Prostate gland (tissue), 2 donors: ENCODE measurements at regions not wholly inside any gene's neighbourhood (a gene's known extent, or its start where the extent isn't known, plus 50 kb on each side); places are given as distances from the start of the nearest gene placed in this dataset.

Experiments
- DNase-seq: peaks from one replicate; pipeline ENCODE4 v3.0.0-alpha.2; 2019; ENCODE audit warnings: low spot score
- H3K27ac ChIP-seq, 2 donors: fragments of 200-600 bp; sonication (generic); 2 replicates each; pipeline ENCODE4 v1.5.1; 2017 to 2019
- H3K27me3 ChIP-seq: fragments of 200-600 bp; sonication (generic); replicated peaks from 2 replicates; pipeline ENCODE4 v1.5.1; 2019; ENCODE audit not compliant: insufficient read depth
- H3K36me3 ChIP-seq, 2 donors: fragments of 200-600 bp; sonication (generic); 1 replicate in 1 of 2; 2 replicates in 1 of 2; pipeline versions ENCODE4 v1.5.1 to v1.8.1; 2017 to 2019
- H3K4me1 ChIP-seq: fragments of 200-600 bp; sonication (generic); replicated peaks from 2 replicates; pipeline ENCODE4 v1.5.1; 2019
- H3K4me3 ChIP-seq, 2 donors: fragments of 200-600 bp; sonication (generic); 2 replicates each; pipeline ENCODE4 v1.5.1; 2017 to 2019
- H3K9me3 ChIP-seq: fragments of 200-600 bp; sonication (generic); 2 replicates; pipeline ENCODE4 v1.5.1; 2017
- CTCF ChIP-seq, 4 experiments: fragments of 200-600 bp in 2 of 4; fragments of 450-650 bp in 2 of 4; sonication (generic) in 2 of 4; IDR thresholded peaks; 1 replicate in 3 of 4; 2 replicates in 1 of 4; pipeline ENCODE4 v1.5.1; 2016 to 2019; ENCODE audit warnings: antibody characterized with exemption in 4 of 4, mild to moderate bottlenecking in 2 of 4, moderate library complexity in 2 of 4
- POLR2A ChIP-seq: fragments of 450-650 bp; IDR thresholded peaks from one replicate; pipeline ENCODE4 v1.6.1; 2016; ENCODE audit warnings: antibody characterized with exemption, mild to moderate bottlenecking
- POLR2AphosphoS5 ChIP-seq: sonication (generic); formaldehyde crosslinking; IDR thresholded peaks from one replicate; pipeline ENCODE4 v1.6.1; 2017; ENCODE audit warnings: antibody characterized with exemption
- WGBS: methylation state at CpG from one replicate; pipeline ENCODE4 v1.1.5; 2018; 5-methylcytosine and 5-hydroxymethylcytosine counted together
- intact Hi-C: fragments of 100-400 bp; cut with DNase I; formaldehyde crosslinking; loops from one replicate; pipeline ENCODE4 v1.14.2; 2022

- 46% methylated on average over 2 of the region's 2 CpGs for WGBS
- no peak overlapping the region for H3K4me3 ChIP-seq
- H3K9me3 ChIP-seq, result no peaks in the 10 kb centered on the region
- intact Hi-C loops, result loop anchor here (10.0 kb wide), 1 partner anchor 155 kb away; no protein-coding TSS in a partner anchor
- H3K27me3 ChIP-seq, result no peaks in the 10 kb centered on the region
- peaks cover 16% of the 10 kb centered on the region for H3K4me1 ChIP-seq
- no peak for TF ChIP-seq POLR2AphosphoS5
- TF ChIP-seq POLR2A, result no peak
- TF ChIP-seq CTCF (IDR thresholded peaks at IDR 0.05), result no peak
- H3K36me3 ChIP-seq, result no peaks in the 10 kb centered on the region
- no peak for DNase-seq
- peak overlapping the region; percentile 71 to 84 for H3K27ac ChIP-seq
Measured at GRCh38 chr3:177599326-177599725, 402.0 kb upstream of the TBL1XR1 start.

GRCh38 chr3:177599837-177600236 lies 402.6 kb upstream of the TBL1XR1 start:
- Histone ChIP-seq H3K9me3 (no peaks in the 10 kb centered on the region), H3K27ac (no peak overlapping the region), H3K36me3 (no peaks in the 10 kb centered on the region), H3K4me3 (no peak overlapping the region), H3K27me3 (no peaks in the 10 kb centered on the region), H3K4me1 (peaks cover 16% of the 10 kb centered on the region)
- DNase-seq, result no peak
- intact Hi-C loops, result loop anchor here (10.0 kb wide), 1 partner anchor 155 kb away; no protein-coding TSS in a partner anchor
- 78% methylated on average over 4 of the region's 4 CpGs for WGBS
- no peak for TF ChIP-seq POLR2A
- no peak for TF ChIP-seq POLR2AphosphoS5
- no peak for TF ChIP-seq CTCF (IDR thresholded peaks at IDR 0.05)

DNA sequence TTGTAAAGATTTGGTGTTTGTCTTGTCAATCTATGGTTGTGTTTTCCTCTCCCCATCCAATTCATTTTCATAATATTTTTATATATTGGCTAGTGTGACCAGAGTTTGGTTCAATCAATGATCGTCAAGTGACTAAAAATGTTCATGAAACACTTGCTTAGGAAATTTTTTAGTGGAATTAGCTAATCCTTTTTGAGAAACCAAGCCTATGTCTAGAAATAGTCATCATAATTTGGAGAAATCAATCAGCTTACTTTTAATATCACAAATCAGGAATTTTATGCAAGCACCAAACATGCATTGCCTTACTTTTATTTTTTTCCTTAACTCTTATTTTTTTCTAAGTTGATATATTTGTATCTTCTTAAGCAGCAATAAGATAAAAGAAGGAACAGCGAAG lies 403.1 kb upstream of the TBL1XR1 start:
- intact Hi-C loops, result no loop called here
- H3K36me3 ChIP-seq, result no peaks in the 10 kb centered on the region
- no peaks in the 10 kb centered on the region for H3K9me3 ChIP-seq
- H3K27me3 ChIP-seq, result no peaks in the 10 kb centered on the region
- no peak for DNase-seq
- H3K4me1 ChIP-seq, result peaks cover 16% of the 10 kb centered on the region
- no peak for TF ChIP-seq CTCF (IDR thresholded peaks at IDR 0.05)
- no peak for TF ChIP-seq POLR2AphosphoS5
- no peak for TF ChIP-seq POLR2A
- 98% methylated on average over 2 of the region's 2 CpGs for WGBS
- H3K27ac ChIP-seq, result no peak overlapping the region
- no peak overlapping the region for H3K4me3 ChIP-seq

DNA sequence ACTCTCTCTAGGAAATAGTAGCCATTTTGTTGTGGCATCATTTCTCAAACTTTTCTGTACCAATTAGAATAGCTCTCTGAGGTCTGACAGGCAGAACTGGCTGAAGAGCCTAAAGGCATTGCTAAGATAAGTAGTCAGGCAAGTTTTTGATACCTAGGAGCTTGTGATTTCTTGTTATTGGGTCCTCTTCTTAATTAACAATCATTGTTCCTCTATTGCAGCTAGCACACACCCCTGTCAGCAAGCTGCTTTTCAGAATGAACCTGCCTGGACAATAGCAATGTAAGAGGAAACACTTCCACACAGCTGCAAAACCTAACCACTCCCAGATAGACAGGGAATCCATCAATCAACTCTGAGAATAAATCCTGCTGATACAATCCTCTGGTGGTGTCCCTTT lies 403.9 kb upstream of the TBL1XR1 start:
- Histone ChIP-seq H3K36me3 (no peaks in the 10 kb centered on the region), H3K4me1 (peaks cover 16% of the 10 kb centered on the region), H3K27me3 (no peaks in the 10 kb centered on the region), H3K27ac (peak overlapping the region in 1 of 2 donors; percentile 77), H3K4me3 (no peak overlapping the region), H3K9me3 (no peaks in the 10 kb centered on the region)
- intact Hi-C loops, result no loop called here
- TF ChIP-seq POLR2AphosphoS5 (no peak), POLR2A (no peak), CTCF (IDR thresholded peaks at IDR 0.05) (no peak)
- DNase-seq, result no peak

- peaks cover 10% of the 10 kb centered on the region for H3K4me1 ChIP-seq
- no peaks in the 10 kb centered on the region for H3K27me3 ChIP-seq
- H3K27ac ChIP-seq, result peak overlapping the region; percentile 57 to 77
- H3K36me3 ChIP-seq, result no peaks in the 10 kb centered on the region
- no peak overlapping the region for H3K4me3 ChIP-seq
- TF ChIP-seq POLR2AphosphoS5, result no peak
- no peak for TF ChIP-seq POLR2A
- no peak for TF ChIP-seq CTCF (IDR thresholded peaks at IDR 0.05)
- no peak for DNase-seq
- intact Hi-C loops, result no loop called here
- WGBS, result 28% methylated on average over 2 of the region's 2 CpGs
- no peaks in the 10 kb centered on the region for H3K9me3 ChIP-seq
Measured at GRCh38 chr3:177602601-177603147, 405.4 kb upstream of the TBL1XR1 start.
